ENCODE measurements at regions not wholly inside any gene's neighbourhood (a gene's known extent, or its start where the extent isn't known, plus 50 kb on each side); places are given as distances from the start of the nearest gene placed in this dataset.

- TF ChIP-seq CTCF (IDR thresholded peaks at IDR 0.05): no peak
- no peak for TF ChIP-seq ZFX (IDR thresholded peaks at IDR 0.05; ENCODE audit: borderline replicate concordance)
These were observed 120.2 kb upstream of the GK2 start for GRCh38 chr4:79528241-79528706.
